IMR-90 (cell line): ENCODE measurements at regions not wholly inside any gene's neighbourhood (a gene's known extent, or its start where the extent isn't known, plus 50 kb on each side); places are given as distances from the start of the nearest gene placed in this dataset.
"Not testable (repeated sequence)": the region's sequence is repeated elsewhere in the genome, so short reads cannot be mapped to it uniquely, and the experiment has no call there.

Experiments used
- ATAC-seq: fragments of 200-7000 bp; cut with Tn5 transposase; 2 replicates; pipeline ENCODE4 v1.9.1; 2020; ENCODE audit warnings: low read depth, mild to moderate bottlenecking, moderate library complexity
- BruUV-seq: library from RNA; stranded (reverse); fragments of 400-500 nt; replicated peaks from 2 replicates; lab custom pipeline; 2021; lab: Mats Ljungman, UMichigan
- CTCF ChIA-PET: fragments of 300-600 bp; formaldehyde crosslinking; extraction: SDS; loops from one replicate; lab custom pipeline; 2021; ENCODE audit warnings: antibody characterized with exemption; lab: Yijun Ruan, JAX
- POLR2A ChIA-PET: fragments of 300-600 bp; sonication (Branson Sonifier 250); formaldehyde crosslinking; loops from one replicate; lab custom pipeline; 2022; ENCODE audit warnings: antibody characterized with exemption; ENCODE audit not compliant: unreplicated experiment; lab: Charles Lee
- DNase-seq: peaks from one replicate; pipeline ENCODE4 v3.0.0; 2013
- H2AFZ ChIP-seq: replicated peaks from 2 replicates; pipeline ENCODE3; 2013; ENCODE audit warnings: low read length, mild to moderate bottlenecking; ENCODE audit not compliant: poor library complexity
- H2AK5ac ChIP-seq: 2 replicates; pipeline ENCODE4 v1.6.1; 2013; ENCODE audit warnings: low read depth, low read length, inconsistent platforms
- H2AK9ac ChIP-seq: replicated peaks from 2 replicates; pipeline ENCODE3; 2013; ENCODE audit warnings: mild to moderate bottlenecking, low read depth, low read length, moderate library complexity; ENCODE audit not compliant: poor library complexity
- H2BK120ac ChIP-seq: 2 replicates; pipeline ENCODE4 v1.6.1; 2013; ENCODE audit warnings: low read depth, low read length, inconsistent platforms
- H2BK15ac ChIP-seq: 3 replicates; pipeline ENCODE4 v1.6.1; 2013; ENCODE audit warnings: low read depth, low read length, inconsistent platforms
- H2BK20ac ChIP-seq: 2 replicates; pipeline ENCODE4 v1.6.1; 2013; ENCODE audit warnings: low read depth, mild to moderate bottlenecking, inconsistent platforms, low read length, moderate library complexity
- H2BK5ac ChIP-seq: 2 replicates; pipeline ENCODE4 v1.6.1; 2013; ENCODE audit warnings: mild to moderate bottlenecking, low read depth, low read length, inconsistent platforms; ENCODE audit not compliant: poor library complexity, severe bottlenecking
- H3K14ac ChIP-seq: replicated peaks from 2 replicates; pipeline ENCODE4 v1.6.1; 2013; ENCODE audit warnings: low read depth, low read length, inconsistent platforms
- H3K18ac ChIP-seq: 2 replicates; pipeline ENCODE4 v1.6.1; 2013; ENCODE audit warnings: low read depth, low read length, control low read depth
- H3K23ac ChIP-seq: 2 replicates; pipeline ENCODE4 v1.6.1; 2013; ENCODE audit warnings: low read depth, low read length, inconsistent platforms
- H3K27ac ChIP-seq: 2 replicates; pipeline ENCODE4 v1.5.1; 2013; ENCODE audit warnings: mild to moderate bottlenecking, control low read depth, low read length; ENCODE audit not compliant: insufficient read depth
- H3K27me3 ChIP-seq: 2 replicates; pipeline ENCODE4 v1.6.1; 2013; ENCODE audit warnings: low read length; ENCODE audit not compliant: control insufficient read depth, insufficient read depth
- H3K36me3 ChIP-seq: 2 replicates; pipeline ENCODE4 v1.6.1; 2013; ENCODE audit warnings: low read length, mixed read lengths; ENCODE audit not compliant: control insufficient read depth, insufficient read depth
- H3K4ac ChIP-seq: 2 replicates; pipeline ENCODE4 v1.6.1; 2013; ENCODE audit warnings: low read depth, low read length, inconsistent platforms
- H3K4me1 ChIP-seq: 2 replicates; pipeline ENCODE4 v1.6.1; 2013; ENCODE audit warnings: low read length, mixed read lengths; ENCODE audit not compliant: control insufficient read depth, insufficient read depth
- H3K4me2 ChIP-seq: 2 replicates; pipeline ENCODE4 v1.6.1; 2013; ENCODE audit warnings: low read depth, mild to moderate bottlenecking, control low read depth, low read length, moderate library complexity
- H3K4me3 ChIP-seq: 2 replicates; pipeline ENCODE4 v1.5.1; 2013; ENCODE audit warnings: low read depth, mild to moderate bottlenecking, control low read depth, low read length, moderate library complexity; ENCODE audit not compliant: insufficient read depth
- H3K56ac ChIP-seq: 2 replicates; pipeline ENCODE4 v1.6.1; 2013; ENCODE audit warnings: low read length, inconsistent platforms; ENCODE audit not compliant: insufficient read depth; ENCODE audit errors: extremely low read depth
- H3K79me1 ChIP-seq, 2 experiments: 2 replicates each; pipeline ENCODE4 v1.6.1; 2013; ENCODE audit warnings: low read length in 2 of 2, inconsistent platforms in 1 of 2, low read depth in 1 of 2
- H3K9ac ChIP-seq: 2 replicates; pipeline ENCODE4 v1.6.1; 2013; ENCODE audit warnings: low read depth, low read length, control low read depth
- H3K9me1 ChIP-seq: 2 replicates; pipeline ENCODE4 v1.6.1; 2013; ENCODE audit warnings: low read length, inconsistent platforms; ENCODE audit not compliant: insufficient read depth
- H3K9me3 ChIP-seq: 2 replicates; pipeline ENCODE4 v1.6.1; 2013; ENCODE audit warnings: low read length; ENCODE audit not compliant: control insufficient read depth, insufficient read depth
- H4K20me1 ChIP-seq: 2 replicates; pipeline ENCODE4 v1.6.1; 2013; ENCODE audit warnings: low read length, inconsistent platforms; ENCODE audit not compliant: insufficient read depth
- H4K5ac ChIP-seq: 2 replicates; pipeline ENCODE4 v1.6.1; 2013; ENCODE audit warnings: mild to moderate bottlenecking, low read depth, low read length, control low read depth
- H4K8ac ChIP-seq, 2 experiments: 2 replicates each; pipeline ENCODE4 v1.6.1; 2013; ENCODE audit warnings: low read depth in 2 of 2, low read length in 2 of 2, control low read depth in 1 of 2, inconsistent platforms in 1 of 2
- H4K91ac ChIP-seq: 2 replicates; pipeline ENCODE4 v1.6.1; 2013; ENCODE audit warnings: low read depth, low read length, inconsistent platforms; ENCODE audit not compliant: insufficient read depth
- dilution Hi-C: fragments of 300-500 bp; cut with HindIII; formaldehyde crosslinking; loops from one replicate; pipeline ENCODE4 v1.14.3; 2018; ENCODE audit warnings: low sequenced_read_pairs; ENCODE audit not compliant: unreplicated experiment
- in situ Hi-C: fragments of 300-500 bp; cut with MboI; formaldehyde crosslinking; loops from 3 replicates; pipeline ENCODE4 v1.14.3; 2019; ENCODE audit warnings: low sequenced_read_pairs, inconsistent platforms, mixed read lengths
- intact Hi-C: fragments of 100-400 bp; cut with micrococcal nuclease; formaldehyde crosslinking; loops from 2 replicates; pipeline ENCODE4 v1.10.0; 2022

GRCh38 chr3:62951880-62952279 is 76.7 kb upstream of the CADPS start:
- H3K9me1 ChIP-seq, H3K4ac ChIP-seq, H4K91ac ChIP-seq, H4K5ac ChIP-seq, H3K4me1 ChIP-seq, H3K23ac ChIP-seq, H3K18ac ChIP-seq, CTCF ChIA-PET, H3K36me3 ChIP-seq, H3K4me2 ChIP-seq, H2AK5ac ChIP-seq, H2AFZ ChIP-seq, H3K56ac ChIP-seq, H3K9me3 ChIP-seq, H3K27ac ChIP-seq, BruUV-seq, in situ Hi-C loops, DNase-seq, POLR2A ChIA-PET, H3K27me3 ChIP-seq, H3K4me3 ChIP-seq, H2BK20ac ChIP-seq, H4K8ac ChIP-seq, intact Hi-C loops, H3K9ac ChIP-seq, H2BK120ac ChIP-seq, H2BK5ac ChIP-seq, ATAC-seq, H3K14ac ChIP-seq, H3K79me1 ChIP-seq, H2AK9ac ChIP-seq, dilution Hi-C loops, H4K20me1 ChIP-seq, H2BK15ac ChIP-seq: not testable (repeated sequence)
